ENCODE measurements at regions not wholly inside any gene's neighbourhood (a gene's known extent, or its start where the extent isn't known, plus 50 kb on each side); places are given as distances from the start of the nearest gene placed in this dataset.
"Not testable (repeated sequence)": the region's sequence is repeated elsewhere in the genome, so short reads cannot be mapped to it uniquely, and the experiment has no call there.

DNA sequence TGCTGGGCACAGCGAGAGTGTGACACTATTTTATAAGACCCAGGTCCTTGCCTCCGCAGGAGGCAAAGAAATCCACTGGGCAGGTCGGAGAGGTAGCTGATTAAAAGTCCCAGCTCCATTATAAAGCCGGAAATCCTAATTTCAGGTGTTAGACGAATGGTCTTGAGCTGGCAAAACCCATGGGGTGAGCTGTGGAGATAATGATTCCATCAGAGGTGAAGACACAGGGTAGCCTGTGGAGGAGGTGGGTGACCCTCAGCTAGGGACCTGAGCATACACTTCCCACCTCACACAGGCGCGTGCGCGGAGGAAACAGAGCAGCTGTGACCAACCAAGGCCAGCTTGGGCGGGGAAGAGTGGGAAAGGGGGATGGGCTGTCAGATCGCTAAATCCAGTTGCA is 201.7 kb upstream of the CXCR4 start:
- no peak for DNase-seq

DNA sequence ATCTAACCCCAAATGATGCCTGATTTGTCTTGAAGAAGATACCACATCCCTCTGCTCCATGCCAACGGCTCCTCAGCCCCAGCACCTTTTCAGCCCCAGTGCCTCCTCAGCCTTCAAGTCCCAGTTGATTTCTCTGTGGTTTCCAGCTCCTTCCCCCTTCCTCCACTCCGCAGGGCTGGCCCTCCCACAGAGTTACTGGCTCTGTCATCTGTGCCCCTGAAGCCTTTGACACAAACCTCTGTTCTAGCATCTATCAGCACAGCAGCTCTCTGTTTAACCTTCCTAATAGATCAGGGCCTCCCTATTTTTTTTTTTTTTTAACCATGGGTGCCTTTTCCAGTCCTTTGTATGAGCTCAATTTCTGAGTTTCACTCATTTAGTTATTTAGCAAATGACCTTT is 201.3 kb upstream of the CXCR4 start:
- no peak for DNase-seq

- DNase-seq = no peak
These were observed 196.3 kb upstream of the CXCR4 start for GRCh38 chr2:136314240-136314639.

DNA sequence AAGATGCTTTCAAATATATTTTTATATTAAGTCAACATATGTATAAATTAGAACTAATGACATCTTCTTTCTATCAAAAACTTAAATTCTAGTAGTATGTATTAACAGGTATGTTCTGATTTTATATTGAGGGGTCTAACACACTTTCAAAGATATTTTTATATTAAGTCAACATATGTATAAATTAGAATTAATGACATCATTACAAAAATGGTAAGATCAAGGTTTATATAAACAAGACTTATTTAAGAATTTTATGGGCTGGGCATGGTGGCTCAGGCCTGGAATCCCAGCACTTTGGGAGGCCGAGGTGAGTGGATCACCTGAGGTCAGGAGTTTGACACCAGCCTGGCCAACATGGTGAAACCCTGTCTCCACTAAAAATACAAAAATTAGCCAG is 194.6 kb upstream of the CXCR4 start:
- DNase-seq = not testable (repeated sequence)

GRCh38 chr2:136310797-136311603 is 193.1 kb upstream of the CXCR4 start:
- DNase-seq = no peak

DNA sequence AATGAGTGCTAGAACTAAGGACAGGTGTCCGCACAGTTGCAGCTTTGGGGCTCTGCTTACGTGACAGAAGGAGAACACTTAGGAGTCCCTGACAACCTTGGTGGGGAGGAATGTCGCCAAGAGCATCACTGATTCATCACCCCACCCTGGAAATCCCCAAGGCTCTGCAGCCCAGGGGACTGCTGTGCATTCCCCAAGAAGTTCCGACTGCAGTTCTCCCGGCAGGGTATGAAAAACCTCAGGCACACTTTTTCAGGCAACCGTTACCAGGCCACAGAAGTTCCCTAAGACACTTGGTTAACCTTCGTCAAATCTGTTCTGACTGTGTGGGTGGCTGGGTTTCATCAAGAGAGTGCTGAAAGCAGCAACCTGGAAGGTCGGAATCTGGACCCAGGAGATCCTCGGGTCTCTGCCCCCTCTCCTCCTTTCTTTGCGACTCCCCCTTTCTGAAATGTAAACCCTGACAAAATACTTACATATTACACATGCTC is 192.1 kb upstream of the CXCR4 start:
- peak; percentile 6 for DNase-seq

- DNase-seq = no peak
These were observed 190.7 kb upstream of the CXCR4 start for GRCh38 chr2:136308611-136309010.

- no peak for DNase-seq
These were observed 188.9 kb upstream of the CXCR4 start for GRCh38 chr2:136306836-136307235.

- no peak for DNase-seq
These were observed 187.7 kb upstream of the CXCR4 start for GRCh38 chr2:136305517-136306192.

DNA sequence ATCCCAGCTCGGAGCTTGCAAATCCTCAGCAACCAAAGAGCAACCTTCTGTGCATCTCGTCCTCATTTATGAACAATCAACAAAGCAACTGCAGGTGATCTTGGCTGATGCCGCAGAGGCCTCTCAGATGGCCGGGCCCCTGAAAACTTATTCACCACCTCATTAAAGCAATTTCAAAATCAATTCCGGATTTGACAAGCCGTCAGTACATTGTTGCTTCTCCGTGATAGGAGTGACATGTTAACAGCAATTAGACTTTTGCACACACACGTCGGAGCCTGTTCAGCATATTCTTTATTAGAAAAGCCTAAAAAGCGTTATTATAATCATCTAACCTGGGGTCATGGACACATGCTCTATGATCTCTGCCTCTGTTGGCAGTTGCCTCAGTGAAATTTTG is 183.1 kb upstream of the CXCR4 start:
- DNase-seq = no peak

DNA sequence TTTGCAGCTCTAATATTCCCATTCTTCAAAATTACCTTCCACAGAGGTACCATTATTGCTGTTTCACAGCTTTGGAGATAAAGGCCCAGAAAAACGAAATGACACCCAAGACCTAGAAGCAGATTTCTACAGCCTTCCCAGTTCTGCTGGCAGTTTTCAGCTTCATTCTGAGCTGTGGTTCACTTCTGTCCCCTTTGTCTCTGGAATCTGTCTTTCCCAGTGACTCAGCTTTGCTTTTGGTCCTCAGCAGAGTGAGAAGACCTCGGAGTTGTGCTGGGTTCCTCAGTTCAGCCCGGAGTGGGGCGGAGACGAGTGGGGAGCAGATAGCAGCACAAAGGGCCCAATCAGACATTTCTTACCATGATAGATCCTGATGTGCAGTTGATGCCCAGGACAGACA is 180.7 kb upstream of the CXCR4 start:
- no peak for DNase-seq

DNA sequence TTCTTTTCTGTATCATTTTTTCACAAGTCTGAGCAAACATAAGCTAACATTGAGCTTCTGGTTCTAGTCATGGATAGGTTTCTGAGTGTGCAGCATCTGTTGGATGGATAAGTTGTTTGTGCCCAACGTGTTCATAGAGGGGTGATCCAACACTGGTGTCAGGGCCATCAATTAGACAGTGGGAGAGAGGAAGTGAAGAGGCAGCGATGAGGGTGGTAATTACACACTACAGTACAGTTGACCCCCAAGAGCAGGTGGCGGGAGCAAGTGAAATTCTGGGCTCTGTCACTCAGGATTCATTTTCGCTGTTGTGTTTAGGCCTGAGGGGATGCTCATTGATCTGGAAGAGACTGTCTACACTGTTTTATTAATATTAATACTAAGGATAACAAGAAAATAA is 180.0 kb upstream of the CXCR4 start:
- no peak for DNase-seq

DNA sequence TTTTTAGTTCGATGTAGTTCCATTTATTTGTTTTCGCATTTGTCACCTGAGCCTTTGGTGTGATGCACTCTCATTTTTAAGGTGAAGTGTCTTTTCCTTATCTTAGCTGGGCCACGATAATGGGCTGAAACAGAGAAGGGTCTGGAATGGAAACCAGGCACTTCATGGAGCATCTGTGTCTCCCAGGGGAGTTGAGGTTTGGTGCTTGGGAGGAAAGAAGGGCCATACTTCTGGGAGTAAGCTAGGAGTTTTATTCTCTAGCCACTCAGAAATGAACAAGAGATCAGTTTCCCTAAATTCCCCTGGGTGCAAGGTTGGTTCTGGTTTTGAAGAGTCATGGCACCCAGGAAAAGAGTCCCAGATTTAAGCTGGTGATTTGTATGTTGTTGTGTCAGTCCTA is 179.4 kb upstream of the CXCR4 start:
- DNase-seq = no peak

GRCh38 chr2:136295168-136295567 is 177.2 kb upstream of the CXCR4 start:
- no peak for DNase-seq

GRCh38 chr2:136291871-136292270 is 173.9 kb upstream of the CXCR4 start:
- no peak for DNase-seq

DNA sequence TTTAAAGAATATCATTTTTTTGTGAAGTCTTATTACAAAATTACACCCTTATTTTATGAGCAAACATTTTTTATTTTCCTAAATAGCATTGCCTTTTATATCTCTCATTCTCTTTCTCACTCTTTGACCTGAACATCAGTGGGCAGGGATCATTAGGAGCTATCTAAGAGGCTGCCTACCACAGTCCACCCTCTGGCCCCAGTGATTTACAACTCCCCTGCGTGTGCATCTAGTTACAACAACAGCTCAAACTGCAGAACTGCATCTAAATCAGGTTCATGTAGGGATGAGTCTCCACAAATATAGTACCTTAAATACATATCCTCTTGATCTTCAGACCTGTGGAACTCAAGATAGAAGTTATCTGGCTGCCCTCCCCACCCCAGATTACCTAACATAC is 172.4 kb upstream of the CXCR4 start:
- no peak for DNase-seq

DNA sequence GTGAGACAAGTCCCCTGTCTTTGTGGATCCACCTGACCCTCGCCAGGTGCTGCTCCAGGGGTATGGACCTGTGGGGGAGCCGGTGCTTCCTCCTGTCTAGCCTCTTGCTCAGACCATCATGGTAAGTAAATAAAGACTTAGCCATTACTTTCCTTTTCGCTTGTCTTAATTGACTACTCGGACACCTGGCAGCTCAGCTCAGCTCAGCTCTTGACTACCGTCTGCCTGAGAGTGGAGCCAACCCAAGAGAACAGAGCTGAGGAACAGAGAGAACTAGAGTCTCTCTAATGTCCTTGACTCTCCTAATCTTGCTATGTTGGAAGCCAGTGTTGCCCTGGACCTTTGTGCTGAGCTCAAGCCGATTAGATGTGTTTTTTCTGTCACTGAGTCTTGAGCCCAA is 170.3 kb upstream of the CXCR4 start:
- no peak for DNase-seq

- no peak for DNase-seq
These were observed 168.5 kb upstream of the CXCR4 start for GRCh38 chr2:136286423-136286822.

DNA sequence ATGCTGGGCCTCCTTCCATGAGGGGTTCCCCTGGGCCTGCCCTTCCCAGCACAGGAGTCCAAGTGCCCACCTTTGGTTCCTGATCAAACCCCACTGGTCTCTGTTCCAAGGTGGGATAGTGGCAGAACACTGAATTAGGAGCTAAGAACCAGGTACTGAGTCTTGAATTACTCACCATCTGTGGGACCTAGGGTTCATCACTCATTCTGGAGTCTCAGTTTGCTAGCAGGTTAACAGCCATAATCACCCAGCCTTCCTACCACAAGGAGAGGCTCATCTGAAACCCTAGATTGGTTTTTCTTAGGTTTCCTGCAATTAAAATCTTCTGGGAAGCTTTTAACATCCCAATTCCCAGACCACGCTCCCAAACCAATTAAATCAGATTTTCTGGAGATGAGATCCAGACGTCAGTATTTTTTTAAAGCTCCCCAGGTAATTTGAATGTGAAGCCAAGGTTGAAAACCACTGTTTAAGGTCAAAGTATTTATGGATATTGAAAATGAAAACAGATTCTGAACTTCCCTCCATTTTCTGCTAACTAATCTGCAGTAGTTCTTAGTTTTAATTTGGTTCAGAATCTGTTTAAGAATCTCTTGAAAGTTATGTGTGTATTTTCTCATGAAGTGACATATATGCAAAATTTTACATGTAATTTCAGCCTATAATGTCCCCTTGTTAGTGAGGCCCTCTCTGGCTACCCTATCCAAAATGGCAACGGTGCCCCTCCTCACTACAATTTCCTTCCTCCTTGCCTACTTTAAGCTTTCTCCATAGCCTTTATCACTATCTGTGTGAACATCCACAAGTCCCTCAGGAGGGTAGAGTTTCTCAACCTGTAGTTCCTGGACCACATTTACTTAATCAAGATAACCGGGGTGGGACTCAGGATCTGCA is 166.5 kb upstream of the CXCR4 start:
- DNase-seq = no peak

DNA sequence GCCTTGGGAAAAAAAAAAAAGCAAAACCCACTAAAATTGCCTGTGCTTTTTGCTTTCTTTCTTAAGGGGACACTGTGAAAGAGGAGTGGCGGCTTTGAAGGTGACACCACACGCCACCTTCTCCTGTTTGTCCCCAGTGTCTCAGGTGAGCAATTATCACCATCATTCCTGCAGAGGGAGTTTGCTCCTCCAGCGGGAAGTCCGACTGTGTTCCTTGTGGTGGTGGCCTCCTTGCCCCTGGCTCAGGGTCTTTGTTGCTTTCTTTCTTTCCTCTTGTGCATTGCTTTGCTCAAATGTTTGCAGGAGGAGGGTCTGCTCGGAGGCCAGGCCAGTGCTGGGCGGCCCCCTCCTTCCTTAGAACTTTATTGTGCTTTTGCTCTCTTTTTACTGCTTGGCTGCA is 164.3 kb upstream of the CXCR4 start:
- DNase-seq = no peak

- DNase-seq = peak; percentile 43
These were observed 163.5 kb upstream of the CXCR4 start for GRCh38 chr2:136281281-136282114.

DNA sequence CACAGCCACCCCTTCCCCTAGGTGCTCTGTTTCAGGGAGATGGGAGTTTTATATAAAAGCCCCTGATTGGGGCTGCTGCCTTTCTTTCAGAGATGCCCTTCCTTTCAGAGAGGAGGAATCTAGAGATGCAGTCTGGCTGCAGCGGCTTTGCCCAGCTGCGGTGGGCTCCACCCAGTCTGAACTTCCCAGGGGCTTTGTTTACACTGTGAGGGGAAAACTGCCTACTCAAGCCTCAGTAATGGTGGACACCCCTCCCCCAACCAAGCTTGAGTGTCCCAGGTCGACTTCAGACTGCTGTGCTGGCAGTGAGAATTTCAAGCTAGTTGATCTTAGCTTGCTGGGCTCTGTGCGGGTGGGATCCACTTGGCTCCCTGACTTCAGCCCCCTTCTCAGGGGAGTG is 148.4 kb upstream of the CXCR4 start:
- not testable (repeated sequence) for DNase-seq
